Mesothelial cell of epicardium (in vitro differentiated cells): ENCODE measurements at regions not wholly inside any gene's neighbourhood (a gene's known extent, or its start where the extent isn't known, plus 50 kb on each side); places are given as distances from the start of the nearest gene placed in this dataset.

ENCODE experiments used
- DNase-seq, 2 experiments: peaks; one replicate each; pipeline ENCODE4 v3.0.0; 2021; ENCODE audit warnings: low spot score in 2 of 2; ENCODE audit not compliant: unreplicated experiment in 2 of 2
- H3K27ac Mint-ChIP-seq: 2 replicates; pipeline ENCODE4 v1.8.0; 2021; ENCODE audit warnings: mixed read lengths
- H3K27me3 Mint-ChIP-seq: 2 replicates; pipeline ENCODE4 v1.8.0; 2021; ENCODE audit warnings: low read depth, mixed read lengths
- H3K36me3 Mint-ChIP-seq: 2 replicates; pipeline ENCODE4 v1.8.0; 2021; ENCODE audit warnings: mixed read lengths
- H3K4me1 Mint-ChIP-seq: 2 replicates; pipeline ENCODE4 v1.8.0; 2021; ENCODE audit warnings: mixed read lengths
- H3K4me3 Mint-ChIP-seq: 2 replicates; pipeline ENCODE4 v1.8.0; 2021; ENCODE audit warnings: mild to moderate bottlenecking, moderate library complexity, mixed read lengths
- H3K9me3 Mint-ChIP-seq: 2 replicates; pipeline ENCODE4 v1.8.0; 2021; ENCODE audit warnings: mixed read lengths
- TF ChIP-seq, protein P1 (sequence below): fragments of 200-600 bp; sonication (generic); IDR thresholded peaks from one replicate; pipeline ENCODE4 v1.5.0; 2021; ENCODE audit warnings: antibody characterized with exemption; ENCODE audit not compliant: unreplicated experiment

DNA sequence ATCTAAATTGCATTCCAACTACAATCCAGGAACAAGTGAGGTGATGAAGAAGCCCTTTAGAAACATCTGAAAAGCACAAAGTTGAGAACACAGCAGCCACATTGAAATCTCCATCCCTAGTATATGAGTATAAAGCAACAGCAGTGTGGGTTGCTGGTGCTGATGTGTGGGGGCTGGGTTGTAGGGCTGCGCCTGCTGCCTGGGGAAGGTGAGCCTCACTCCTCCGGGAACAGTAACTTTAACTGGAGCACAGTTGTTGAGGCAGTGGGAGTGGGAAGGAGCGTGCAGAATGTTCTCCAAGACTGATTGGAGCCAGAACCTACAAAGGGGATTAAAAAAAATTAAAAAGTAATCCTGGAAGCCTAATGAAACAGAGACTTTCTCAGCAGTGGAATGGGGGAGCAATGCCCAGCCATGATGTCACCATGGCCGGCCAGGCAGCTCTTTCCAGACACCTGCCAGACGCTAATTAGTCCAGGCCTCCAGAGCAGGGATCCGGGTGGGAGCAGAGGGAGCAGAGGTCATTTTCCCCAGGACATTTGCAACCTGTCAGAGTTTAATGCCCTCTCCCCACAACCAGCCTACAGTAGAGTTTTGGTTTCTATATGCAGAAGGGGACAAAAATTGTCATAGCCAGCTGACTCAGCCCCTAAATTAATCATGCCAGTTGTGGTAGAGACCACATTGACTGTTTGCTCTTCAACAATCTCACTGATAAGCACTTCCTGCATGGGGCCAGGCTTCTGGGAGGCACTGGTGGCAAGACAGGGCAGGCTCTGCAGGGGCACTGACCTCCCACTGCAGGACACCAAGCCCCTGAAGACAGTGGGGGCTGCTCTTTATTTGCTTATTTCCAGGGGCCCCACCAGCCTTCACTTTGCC is 133.0 kb upstream of the ZNF32 start:
- Mint-ChIP-seq H3K27me3 (peaks cover 4% of the 10 kb centered on the region), H3K27ac (no peak overlapping the region), H3K9me3 (no peaks in the 10 kb centered on the region), H3K4me1 (peaks cover 4% of the 10 kb centered on the region), H3K4me3 (no peak overlapping the region), H3K36me3 (no peaks in the 10 kb centered on the region)
- TF ChIP-seq, protein P1, sequence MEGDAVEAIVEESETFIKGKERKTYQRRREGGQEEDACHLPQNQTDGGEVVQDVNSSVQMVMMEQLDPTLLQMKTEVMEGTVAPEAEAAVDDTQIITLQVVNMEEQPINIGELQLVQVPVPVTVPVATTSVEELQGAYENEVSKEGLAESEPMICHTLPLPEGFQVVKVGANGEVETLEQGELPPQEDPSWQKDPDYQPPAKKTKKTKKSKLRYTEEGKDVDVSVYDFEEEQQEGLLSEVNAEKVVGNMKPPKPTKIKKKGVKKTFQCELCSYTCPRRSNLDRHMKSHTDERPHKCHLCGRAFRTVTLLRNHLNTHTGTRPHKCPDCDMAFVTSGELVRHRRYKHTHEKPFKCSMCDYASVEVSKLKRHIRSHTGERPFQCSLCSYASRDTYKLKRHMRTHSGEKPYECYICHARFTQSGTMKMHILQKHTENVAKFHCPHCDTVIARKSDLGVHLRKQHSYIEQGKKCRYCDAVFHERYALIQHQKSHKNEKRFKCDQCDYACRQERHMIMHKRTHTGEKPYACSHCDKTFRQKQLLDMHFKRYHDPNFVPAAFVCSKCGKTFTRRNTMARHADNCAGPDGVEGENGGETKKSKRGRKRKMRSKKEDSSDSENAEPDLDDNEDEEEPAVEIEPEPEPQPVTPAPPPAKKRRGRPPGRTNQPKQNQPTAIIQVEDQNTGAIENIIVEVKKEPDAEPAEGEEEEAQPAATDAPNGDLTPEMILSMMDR = no peak
- no peak for DNase-seq

DNA sequence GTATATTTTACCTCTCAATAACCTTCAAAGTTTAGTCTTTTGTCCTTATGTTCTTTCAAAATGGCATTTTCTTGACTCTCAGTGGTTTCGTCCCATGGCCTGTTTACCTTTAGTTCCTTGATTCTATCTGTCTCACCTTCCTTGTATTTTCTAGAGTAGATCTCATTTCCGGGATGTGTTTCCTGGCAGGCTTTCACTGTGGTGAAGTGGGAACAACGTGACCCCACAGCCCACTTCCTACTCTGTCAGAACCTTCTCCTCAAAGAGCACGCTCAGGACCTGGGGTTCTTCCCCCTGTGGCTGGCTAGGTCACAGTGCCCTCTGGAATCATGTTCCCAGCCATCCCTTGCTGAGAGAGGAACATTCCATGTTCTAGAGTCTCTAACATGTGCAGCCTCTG is 129.9 kb upstream of the ZNF32 start:
- Mint-ChIP-seq H3K27ac (no peak overlapping the region), H3K4me1 (peaks cover 4% of the 10 kb centered on the region), H3K27me3 (peaks cover 4% of the 10 kb centered on the region), H3K36me3 (no peaks in the 10 kb centered on the region), H3K4me3 (no peak overlapping the region), H3K9me3 (no peaks in the 10 kb centered on the region)
- no peak for DNase-seq
- TF ChIP-seq, protein P1 = no peak

DNA sequence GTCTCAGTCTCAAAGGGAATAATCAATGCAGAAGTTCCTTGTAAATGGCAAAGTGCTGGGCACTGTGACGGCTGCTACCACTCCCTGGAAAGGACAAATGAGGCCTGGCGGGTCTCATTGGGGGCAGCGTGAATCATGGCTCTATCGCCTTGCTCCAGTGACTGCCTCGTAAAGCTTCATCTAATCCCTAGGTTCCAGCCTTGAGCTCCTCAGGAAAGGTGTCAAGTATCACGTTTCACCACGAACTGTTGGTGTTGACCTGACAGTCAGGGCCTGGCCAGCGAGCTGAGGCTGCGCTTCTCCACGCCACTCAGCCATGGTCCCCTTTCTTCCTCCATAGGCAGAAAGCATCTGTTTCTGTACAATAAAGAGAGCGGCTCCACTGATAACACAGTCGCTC is 126.7 kb upstream of the ZNF32 start:
- Mint-ChIP-seq H3K4me1 (no peaks in the 10 kb centered on the region), H3K9me3 (peaks cover 22% of the 10 kb centered on the region), H3K36me3 (no peaks in the 10 kb centered on the region), H3K27ac (no peak overlapping the region), H3K27me3 (peaks cover 4% of the 10 kb centered on the region), H3K4me3 (no peak overlapping the region)
- TF ChIP-seq, protein P1 = no peak
- DNase-seq = no peak

DNA sequence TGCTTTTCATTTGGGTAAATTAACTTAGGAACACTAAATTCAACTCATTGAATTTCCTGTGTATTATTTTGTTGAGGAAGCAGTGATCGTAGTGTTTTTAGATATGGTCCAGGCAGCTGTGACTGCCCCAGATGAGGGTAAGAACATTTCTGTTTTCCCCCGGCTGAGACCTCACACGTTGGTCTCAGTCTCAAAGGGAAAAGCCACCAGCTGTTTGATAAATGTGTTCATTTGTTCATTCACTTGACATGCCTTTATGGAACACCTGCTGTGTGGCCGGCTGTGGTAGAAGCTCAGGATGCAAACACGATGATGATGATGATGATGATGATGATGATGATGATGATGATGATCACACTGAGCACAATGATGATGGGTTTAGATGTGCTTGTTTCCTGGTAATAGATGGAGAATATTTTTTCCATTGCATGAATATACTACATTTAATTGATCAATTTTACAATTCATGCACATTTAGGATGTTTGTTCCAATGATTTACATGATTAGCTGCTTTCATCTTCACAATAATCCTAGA is 125.6 kb upstream of the ZNF32 start:
- Mint-ChIP-seq H3K4me3 (no peak overlapping the region), H3K27me3 (peaks cover 5% of the 10 kb centered on the region), H3K27ac (no peak overlapping the region), H3K36me3 (no peaks in the 10 kb centered on the region), H3K9me3 (peaks cover 32% of the 10 kb centered on the region), H3K4me1 (no peaks in the 10 kb centered on the region)
- TF ChIP-seq, protein P1 = no peak
- DNase-seq = no peak

DNA sequence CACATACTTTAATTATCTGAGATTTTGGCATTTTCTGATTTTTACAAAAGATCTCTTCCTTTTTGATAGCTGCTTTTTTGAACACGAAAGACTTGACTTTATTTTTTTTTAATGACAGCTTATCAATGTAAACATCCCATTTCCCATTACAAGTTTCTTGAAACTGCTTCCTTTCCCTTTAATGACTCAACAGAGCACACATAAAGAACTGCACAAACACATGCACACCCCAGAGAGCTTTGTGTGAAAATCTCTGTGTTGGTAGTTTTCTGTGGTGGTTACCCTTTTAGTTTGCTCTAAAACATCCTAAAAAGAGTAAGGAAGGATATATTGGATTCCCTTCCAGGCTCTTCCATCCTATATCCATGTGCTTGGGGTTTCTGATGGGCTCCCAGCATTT is 125.1 kb upstream of the ZNF32 start:
- no peak overlapping the region for H3K4me3 Mint-ChIP-seq
- no peak for DNase-seq
- H3K4me1 Mint-ChIP-seq = no peaks in the 10 kb centered on the region
- TF ChIP-seq, protein P1 = no peak
- H3K27ac Mint-ChIP-seq = no peak overlapping the region
- peaks cover 34% of the 10 kb centered on the region for H3K9me3 Mint-ChIP-seq
- H3K27me3 Mint-ChIP-seq = peaks cover 5% of the 10 kb centered on the region
- no peaks in the 10 kb centered on the region for H3K36me3 Mint-ChIP-seq
